Loucy (cell line): ENCODE measurements at regions not wholly inside any gene's neighbourhood (a gene's known extent, or its start where the extent isn't known, plus 50 kb on each side); places are given as distances from the start of the nearest gene placed in this dataset.

Experiments used
- H2AFZ ChIP-seq: fragments of 200-600 bp; sonication (generic); 2 replicates; pipeline ENCODE4 v1.6.0; 2016; ENCODE audit warnings: antibody characterized with exemption, mild to moderate bottlenecking, low read length, moderate library complexity
- H3F3A ChIP-seq: fragments of 200-600 bp; 2 replicates; pipeline ENCODE4 v1.6.0; 2016; ENCODE audit warnings: antibody characterized with exemption, low read depth, mild to moderate bottlenecking
- H3K27me3 ChIP-seq: fragments of 200-600 bp; sonication (generic); 2 replicates; pipeline ENCODE4 v1.6.1; 2014; ENCODE audit warnings: low read length, mild to moderate bottlenecking; ENCODE audit not compliant: insufficient read depth, poor library complexity, severe bottlenecking
- H3K36me3 ChIP-seq: fragments of 200-600 bp; sonication (generic); 2 replicates; pipeline ENCODE4 v1.6.1; 2016; ENCODE audit warnings: low read length; ENCODE audit not compliant: insufficient read depth
- H3K4me1 ChIP-seq: fragments of 200-600 bp; sonication (generic); 2 replicates; pipeline ENCODE4 v1.5.1; 2014; ENCODE audit warnings: low read length, mild to moderate bottlenecking; ENCODE audit not compliant: insufficient read depth, poor library complexity, severe bottlenecking
- H3K4me2 ChIP-seq: fragments of 200-600 bp; sonication (generic); 2 replicates; pipeline ENCODE4 v1.6.0; 2014; ENCODE audit warnings: antibody characterized with exemption, low read length, low read depth, mild to moderate bottlenecking; ENCODE audit not compliant: poor library complexity, severe bottlenecking
- H3K4me3 ChIP-seq: fragments of 200-600 bp; sonication (generic); 2 replicates; pipeline ENCODE4 v1.5.1; 2014; ENCODE audit warnings: low read length, mild to moderate bottlenecking, mixed read lengths; ENCODE audit not compliant: poor library complexity, severe bottlenecking
- H3K79me2 ChIP-seq: fragments of 200-600 bp; sonication (generic); 2 replicates; pipeline ENCODE4 v1.6.1; 2014; ENCODE audit warnings: low read length; ENCODE audit not compliant: insufficient read depth
- H3K9ac ChIP-seq: fragments of 200-600 bp; sonication (generic); 2 replicates; pipeline ENCODE4 v1.6.0; 2014; ENCODE audit warnings: mild to moderate bottlenecking, low read depth, low read length, moderate library complexity; ENCODE audit not compliant: poor library complexity, severe bottlenecking
- H3K9me2 ChIP-seq: fragments of 200-600 bp; sonication (generic); replicated peaks from 2 replicates; pipeline ENCODE4 v1.6.1; 2016; ENCODE audit warnings: low read depth, low read length, mixed read lengths
- H3K9me3 ChIP-seq: fragments of 200-600 bp; sonication (generic); 2 replicates; pipeline ENCODE4 v1.6.1; 2014; ENCODE audit warnings: mild to moderate bottlenecking, antibody characterized with exemption, low read length, low read depth; ENCODE audit not compliant: insufficient read depth
- H4K20me1 ChIP-seq: fragments of 200-600 bp; sonication (generic); 2 replicates; pipeline ENCODE4 v1.6.0; 2014; ENCODE audit warnings: antibody characterized with exemption, low read length, mild to moderate bottlenecking; ENCODE audit not compliant: insufficient read depth, poor library complexity, severe bottlenecking
- EZH2phosphoT487 ChIP-seq: fragments of 200-600 bp; IDR thresholded peaks from 2 replicates; pipeline ENCODE4 v1.6.1; 2018; ENCODE audit warnings: antibody characterized with exemption, mild to moderate bottlenecking, moderate library complexity, borderline replicate concordance
- TF ChIP-seq, protein P1 (sequence below): fragments of 200-600 bp; sonication (generic); conservative IDR thresholded peaks from 2 replicates; pipeline ENCODE4 v1.5.1; 2014; ENCODE audit warnings: mild to moderate bottlenecking, antibody characterized with exemption, low read length

DNA sequence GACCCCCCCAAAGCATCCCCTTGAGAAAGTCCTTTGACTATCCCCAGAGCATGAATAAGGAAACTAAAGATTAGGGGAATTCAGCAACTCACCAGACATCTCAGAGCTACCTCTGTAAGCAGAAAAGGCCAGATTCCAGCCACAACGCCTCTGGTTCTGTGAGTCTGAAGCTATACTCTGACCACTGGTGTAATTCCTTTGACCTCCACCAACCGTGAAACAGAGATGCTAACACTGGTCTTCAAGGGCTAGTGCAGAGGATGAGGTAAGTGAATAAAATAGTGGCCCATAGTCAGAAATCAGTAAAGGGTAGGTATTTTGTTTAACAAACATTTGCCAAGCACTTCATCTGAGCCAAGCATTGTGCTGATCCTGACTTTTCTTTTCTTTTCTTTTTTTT, 353.4 kb downstream of the NPIPA8 start:
- Histone ChIP-seq H3K9ac (no peak overlapping the region), H3K27me3 (no peaks in the 10 kb centered on the region), H3K4me1 (no peaks in the 10 kb centered on the region), H3K36me3 (no peaks in the 10 kb centered on the region), H3K9me3 (peaks cover 4% of the 10 kb centered on the region; the same call in 1 of the 2 replicates), H3K79me2 (no peaks in the 10 kb centered on the region), H3K4me3 (no peak overlapping the region), H2AFZ (no peak overlapping the region), H3F3A (no peaks in the 10 kb centered on the region), H3K9me2 (no peaks in the 10 kb centered on the region), H4K20me1 (no peaks in the 10 kb centered on the region), H3K4me2 (no peak overlapping the region)
- no peak for TF ChIP-seq EZH2phosphoT487
- TF ChIP-seq, protein P1, sequence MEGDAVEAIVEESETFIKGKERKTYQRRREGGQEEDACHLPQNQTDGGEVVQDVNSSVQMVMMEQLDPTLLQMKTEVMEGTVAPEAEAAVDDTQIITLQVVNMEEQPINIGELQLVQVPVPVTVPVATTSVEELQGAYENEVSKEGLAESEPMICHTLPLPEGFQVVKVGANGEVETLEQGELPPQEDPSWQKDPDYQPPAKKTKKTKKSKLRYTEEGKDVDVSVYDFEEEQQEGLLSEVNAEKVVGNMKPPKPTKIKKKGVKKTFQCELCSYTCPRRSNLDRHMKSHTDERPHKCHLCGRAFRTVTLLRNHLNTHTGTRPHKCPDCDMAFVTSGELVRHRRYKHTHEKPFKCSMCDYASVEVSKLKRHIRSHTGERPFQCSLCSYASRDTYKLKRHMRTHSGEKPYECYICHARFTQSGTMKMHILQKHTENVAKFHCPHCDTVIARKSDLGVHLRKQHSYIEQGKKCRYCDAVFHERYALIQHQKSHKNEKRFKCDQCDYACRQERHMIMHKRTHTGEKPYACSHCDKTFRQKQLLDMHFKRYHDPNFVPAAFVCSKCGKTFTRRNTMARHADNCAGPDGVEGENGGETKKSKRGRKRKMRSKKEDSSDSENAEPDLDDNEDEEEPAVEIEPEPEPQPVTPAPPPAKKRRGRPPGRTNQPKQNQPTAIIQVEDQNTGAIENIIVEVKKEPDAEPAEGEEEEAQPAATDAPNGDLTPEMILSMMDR = no peak

DNA sequence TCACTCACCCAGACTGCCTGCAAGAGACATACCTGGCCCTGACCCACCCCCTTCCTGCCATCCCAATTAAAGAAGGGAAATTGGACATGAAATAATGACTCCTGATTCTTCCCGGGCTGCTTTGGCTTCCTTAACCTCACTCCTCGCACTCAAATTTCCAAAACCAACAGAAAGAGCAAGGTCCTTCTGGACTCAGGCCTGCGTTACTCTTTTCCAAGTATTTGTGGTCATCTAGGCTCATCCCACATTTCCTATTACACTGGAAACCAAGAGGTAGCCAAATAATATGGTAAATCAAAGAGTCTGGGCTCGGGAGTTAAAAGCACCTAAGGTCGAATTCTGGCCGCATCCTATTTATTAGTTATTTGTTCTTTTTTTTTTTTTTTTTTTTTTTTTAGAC, 359.3 kb downstream of the NPIPA8 start:
- Histone ChIP-seq H3K27me3 (no peaks in the 10 kb centered on the region), H2AFZ (no peak overlapping the region), H3K36me3 (no peaks in the 10 kb centered on the region), H3F3A (no peaks in the 10 kb centered on the region), H3K9me2 (no peaks in the 10 kb centered on the region), H3K4me2 (no peak overlapping the region), H3K4me3 (no peak overlapping the region), H4K20me1 (no peaks in the 10 kb centered on the region), H3K79me2 (no peaks in the 10 kb centered on the region), H3K9ac (no peak overlapping the region), H3K9me3 (peaks cover 3% of the 10 kb centered on the region; the same call in 1 of the 2 replicates), H3K4me1 (no peaks in the 10 kb centered on the region)
- TF ChIP-seq EZH2phosphoT487 = no peak
- TF ChIP-seq, protein P1 = no peak

DNA sequence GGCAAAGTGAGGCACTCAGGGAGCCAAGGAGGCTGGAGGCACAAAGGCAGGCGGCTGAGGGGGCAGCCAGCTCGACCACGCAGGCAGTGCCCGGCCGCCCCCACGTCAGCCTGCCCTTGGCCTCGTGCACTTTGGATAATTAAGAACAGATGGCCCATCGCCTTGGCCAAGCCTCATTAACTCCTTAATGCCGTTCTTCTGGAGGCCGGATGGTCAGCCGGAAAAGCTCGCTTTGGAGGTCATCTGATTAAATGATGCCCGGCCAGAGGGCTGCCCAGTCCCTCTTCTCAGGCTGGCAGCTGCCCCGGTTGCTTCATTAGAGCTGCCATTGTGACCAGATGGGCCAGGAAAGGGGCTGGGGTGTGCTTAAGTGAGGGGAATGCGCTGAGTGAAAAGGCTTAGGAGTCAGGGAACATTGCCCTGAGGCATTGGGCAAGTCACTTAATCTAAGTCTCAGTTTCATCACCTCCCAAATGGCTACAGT, 364.0 kb downstream of the NPIPA8 start:
- no peak overlapping the region for H2AFZ ChIP-seq
- H3K9me2 ChIP-seq = no peaks in the 10 kb centered on the region
- no peaks in the 10 kb centered on the region for H3K27me3 ChIP-seq

More for the DNA sequence above, 364.0 kb downstream of the NPIPA8 start:
- Histone ChIP-seq H3K4me3 (no peak overlapping the region), H3K9me3 (peaks cover 6% of the 10 kb centered on the region; the same call in 1 of the 2 replicates), H3K4me2 (no peak overlapping the region), H3K9ac (no peak overlapping the region), H3K79me2 (no peaks in the 10 kb centered on the region), H3K36me3 (no peaks in the 10 kb centered on the region), H3K4me1 (no peaks in the 10 kb centered on the region), H3F3A (no peaks in the 10 kb centered on the region), H4K20me1 (no peaks in the 10 kb centered on the region)
- TF ChIP-seq, protein P1 = no peak
- TF ChIP-seq EZH2phosphoT487 = no peak
